ENCODE measurements at regions not wholly inside any gene's neighbourhood (a gene's known extent, or its start where the extent isn't known, plus 50 kb on each side); places are given as distances from the start of the nearest gene placed in this dataset.

- no peak for DNase-seq (ENCODE audit: low read depth)
- TF ChIP-seq, protein P1, sequence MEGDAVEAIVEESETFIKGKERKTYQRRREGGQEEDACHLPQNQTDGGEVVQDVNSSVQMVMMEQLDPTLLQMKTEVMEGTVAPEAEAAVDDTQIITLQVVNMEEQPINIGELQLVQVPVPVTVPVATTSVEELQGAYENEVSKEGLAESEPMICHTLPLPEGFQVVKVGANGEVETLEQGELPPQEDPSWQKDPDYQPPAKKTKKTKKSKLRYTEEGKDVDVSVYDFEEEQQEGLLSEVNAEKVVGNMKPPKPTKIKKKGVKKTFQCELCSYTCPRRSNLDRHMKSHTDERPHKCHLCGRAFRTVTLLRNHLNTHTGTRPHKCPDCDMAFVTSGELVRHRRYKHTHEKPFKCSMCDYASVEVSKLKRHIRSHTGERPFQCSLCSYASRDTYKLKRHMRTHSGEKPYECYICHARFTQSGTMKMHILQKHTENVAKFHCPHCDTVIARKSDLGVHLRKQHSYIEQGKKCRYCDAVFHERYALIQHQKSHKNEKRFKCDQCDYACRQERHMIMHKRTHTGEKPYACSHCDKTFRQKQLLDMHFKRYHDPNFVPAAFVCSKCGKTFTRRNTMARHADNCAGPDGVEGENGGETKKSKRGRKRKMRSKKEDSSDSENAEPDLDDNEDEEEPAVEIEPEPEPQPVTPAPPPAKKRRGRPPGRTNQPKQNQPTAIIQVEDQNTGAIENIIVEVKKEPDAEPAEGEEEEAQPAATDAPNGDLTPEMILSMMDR (conservative IDR thresholded peaks at IDR 0.05; ENCODE audit: low read depth, low read length) = no peak
- H3K4me3 ChIP-seq (ENCODE audit: low read length) = no peak overlapping the region
Measured at GRCh38 chr6:137339929-137340559, 120.9 kb upstream of the IFNGR1 start.

GRCh38 chr6:137334884-137335283 lies 115.7 kb upstream of the IFNGR1 start:
- no peak for DNase-seq (ENCODE audit: low read depth)
- TF ChIP-seq, protein P1 (conservative IDR thresholded peaks at IDR 0.05; ENCODE audit: low read depth, low read length) = no peak
- no peak overlapping the region for H3K4me3 ChIP-seq (ENCODE audit: low read length)

DNA sequence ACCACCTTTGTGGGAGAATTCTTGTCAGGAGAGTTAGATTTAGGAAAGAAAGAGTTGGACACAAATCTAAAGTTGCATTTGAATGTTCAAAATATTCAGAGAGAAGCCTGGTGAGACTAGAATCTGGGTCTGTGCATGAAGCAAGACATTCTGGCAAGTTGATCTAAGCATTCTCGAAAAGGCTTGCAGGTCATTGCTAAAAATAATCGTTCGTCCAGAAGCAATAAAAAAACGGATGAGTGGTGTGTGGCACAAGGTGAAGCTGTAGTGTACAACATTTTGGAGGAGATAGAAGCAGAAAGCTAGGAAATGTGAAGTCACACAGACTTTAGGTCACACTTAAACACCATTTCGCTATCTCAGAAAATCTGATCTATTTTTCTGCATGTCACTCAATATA lies 114.9 kb upstream of the IFNGR1 start:
- no peak for DNase-seq (ENCODE audit: low read depth)
- no peak overlapping the region for H3K4me3 ChIP-seq (ENCODE audit: low read length)
- TF ChIP-seq, protein P1 (conservative IDR thresholded peaks at IDR 0.05; ENCODE audit: low read depth, low read length) = no peak

GRCh38 chr6:137332637-137333280 lies 113.6 kb upstream of the IFNGR1 start:
- H3K4me3 ChIP-seq (ENCODE audit: low read length) = no peak overlapping the region
- DNase-seq (ENCODE audit: low read depth) = no peak
- TF ChIP-seq, protein P1 (conservative IDR thresholded peaks at IDR 0.05; ENCODE audit: low read depth, low read length) = no peak

- H3K4me3 ChIP-seq (ENCODE audit: low read length) = no peak overlapping the region
- DNase-seq (ENCODE audit: low read depth) = no peak
- TF ChIP-seq, protein P1 (conservative IDR thresholded peaks at IDR 0.05; ENCODE audit: low read depth, low read length) = no peak
Measured at GRCh38 chr6:137323860-137324259, 104.7 kb upstream of the IFNGR1 start.

GRCh38 chr6:137320271-137320670 lies 101.1 kb upstream of the IFNGR1 start:
- no peak for DNase-seq (ENCODE audit: low read depth)
- H3K4me3 ChIP-seq (ENCODE audit: low read length) = no peak overlapping the region
- TF ChIP-seq, protein P1 (conservative IDR thresholded peaks at IDR 0.05; ENCODE audit: low read depth, low read length) = no peak

- DNase-seq (ENCODE audit: low read depth) = no peak
- no peak overlapping the region for H3K4me3 ChIP-seq (ENCODE audit: low read length)
- TF ChIP-seq, protein P1 (conservative IDR thresholded peaks at IDR 0.05; ENCODE audit: low read depth, low read length) = no peak
Measured at GRCh38 chr6:137316626-137317025, 97.4 kb upstream of the IFNGR1 start.

Measured in retinal pigment epithelial cell (primary cell).